HEK293 (cell line): ENCODE measurements at regions not wholly inside any gene's neighbourhood (a gene's known extent, or its start where the extent isn't known, plus 50 kb on each side); places are given as distances from the start of the nearest gene placed in this dataset.

ENCODE experiments used
- CTCF ChIA-PET: fragments of 350-600 bp; formaldehyde crosslinking; extraction: SDS; loops from one replicate; lab custom pipeline; 2021; ENCODE audit warnings: antibody characterized with exemption; lab: Yijun Ruan, JAX
- POLR2A ChIA-PET: fragments of 300-600 bp; formaldehyde crosslinking; extraction: SDS; loops from one replicate; lab custom pipeline; 2020; ENCODE audit warnings: antibody characterized with exemption, inconsistent platforms; lab: Yijun Ruan, JAX
- H3K27ac ChIP-seq: fragments of 200-500 bp; sonication (Bioruptor generic); 2 replicates; pipeline ENCODE4 v1.5.1; 2014; ENCODE audit warnings: low read depth, low read length, control low read depth, inconsistent platforms; ENCODE audit errors: extremely low read depth
- H3K36me3 ChIP-seq, 2 experiments: fragments of 200-500 bp in 1 of 2; sonication (Bioruptor generic) in 1 of 2; 1 replicate in 1 of 2; 2 replicates in 1 of 2; pipeline ENCODE4 v1.5.1; 2014 to 2017; ENCODE audit warnings: inconsistent platforms in 2 of 2, low read length in 2 of 2; ENCODE audit not compliant: control insufficient read depth in 2 of 2, insufficient read depth in 1 of 2
- H3K4me1 ChIP-seq: fragments of 200-500 bp; sonication (Bioruptor generic); 2 replicates; pipeline ENCODE4 v1.5.1; 2014; ENCODE audit warnings: mild to moderate bottlenecking, low read length, inconsistent platforms; ENCODE audit not compliant: control insufficient read depth, insufficient read depth
- H3K4me3 ChIP-seq: 2 replicates; pipeline ENCODE4 v1.5.1; 2011; ENCODE audit warnings: low read depth, mild to moderate bottlenecking, control low read depth, low read length, moderate library complexity
- H3K9me3 ChIP-seq: fragments of 200-500 bp; sonication (Bioruptor generic); 2 replicates; pipeline ENCODE4 v1.5.1; 2014; ENCODE audit warnings: low read depth, low read length, inconsistent platforms; ENCODE audit not compliant: control insufficient read depth, insufficient read depth
- FEZF1 ChIP-seq: fragments of 450-650 bp; formaldehyde crosslinking; IDR thresholded peaks from 2 replicates; pipeline ENCODE4 v1.5.1; 2016; ENCODE audit warnings: missing biosample characterization, missing genetic modification characterization
- REPIN1 ChIP-seq: fragments of 450-650 bp; formaldehyde crosslinking; IDR thresholded peaks from 2 replicates; pipeline ENCODE4 v1.5.1; 2017; ENCODE audit warnings: missing biosample characterization, missing genetic modification characterization, low read depth
- SCRT1 ChIP-seq: fragments of 450-650 bp; formaldehyde crosslinking; IDR thresholded peaks from 2 replicates; pipeline ENCODE4 v1.5.1; 2016; ENCODE audit warnings: missing biosample characterization, missing genetic modification characterization, borderline replicate concordance
- SP3 ChIP-seq: fragments of 450-650 bp; formaldehyde crosslinking; IDR thresholded peaks from 2 replicates; pipeline ENCODE4 v1.5.1; 2016; ENCODE audit warnings: missing biosample characterization, missing genetic modification characterization
- TCF7L2 ChIP-seq: IDR thresholded peaks from 2 replicates; pipeline ENCODE4 v1.6.1; 2011; ENCODE audit warnings: low read depth, mild to moderate bottlenecking, inconsistent platforms, low read length, moderate library complexity, borderline replicate concordance
- ZBTB17 ChIP-seq: fragments of 450-650 bp; formaldehyde crosslinking; IDR thresholded peaks from 2 replicates; pipeline ENCODE4 v1.5.1; 2016; ENCODE audit warnings: missing biosample characterization, missing genetic modification characterization
- ZBTB21 ChIP-seq: fragments of 450-650 bp; formaldehyde crosslinking; IDR thresholded peaks from 2 replicates; pipeline ENCODE4 v1.5.1; 2017; ENCODE audit warnings: missing biosample characterization, missing genetic modification characterization
- ZBTB48 ChIP-seq: fragments of 450-650 bp; formaldehyde crosslinking; IDR thresholded peaks from 2 replicates; pipeline ENCODE4 v1.5.1; 2016; ENCODE audit warnings: missing biosample characterization, missing genetic modification characterization
- ZNF239 ChIP-seq: fragments of 450-650 bp; formaldehyde crosslinking; IDR thresholded peaks from 2 replicates; pipeline ENCODE4 v1.5.1; 2016; ENCODE audit warnings: missing biosample characterization, missing genetic modification characterization
- ZNF335 ChIP-seq: fragments of 450-650 bp; formaldehyde crosslinking; conservative IDR thresholded peaks from 2 replicates; pipeline ENCODE4 v1.5.1; 2016; ENCODE audit warnings: missing biosample characterization, missing genetic modification characterization
- ZNF341 ChIP-seq: fragments of 450-650 bp; formaldehyde crosslinking; IDR thresholded peaks from 2 replicates; pipeline ENCODE4; 2016; ENCODE audit warnings: low read depth, missing biosample characterization, missing genetic modification characterization
- ZNF350 ChIP-seq: fragments of 450-650 bp; formaldehyde crosslinking; IDR thresholded peaks from 2 replicates; pipeline ENCODE4 v1.5.0; 2017; ENCODE audit warnings: missing biosample characterization, mild to moderate bottlenecking, missing genetic modification characterization
- ZNF391 ChIP-seq: fragments of 450-650 bp; formaldehyde crosslinking; IDR thresholded peaks from 2 replicates; pipeline ENCODE4 v1.5.1; 2016; ENCODE audit warnings: low read depth, missing biosample characterization, missing genetic modification characterization, borderline replicate concordance
- ZNF416 ChIP-seq: fragments of 450-650 bp; formaldehyde crosslinking; IDR thresholded peaks from 2 replicates; pipeline ENCODE4 v1.5.1; 2016; ENCODE audit warnings: missing biosample characterization, missing genetic modification characterization
- ZNF544 ChIP-seq: fragments of 450-650 bp; formaldehyde crosslinking; IDR thresholded peaks from 2 replicates; pipeline ENCODE4 v1.5.0; 2017; ENCODE audit warnings: missing biosample characterization, missing genetic modification characterization
- ZNF560 ChIP-seq: fragments of 450-650 bp; formaldehyde crosslinking; IDR thresholded peaks from 2 replicates; pipeline ENCODE4 v1.5.1; 2017; ENCODE audit warnings: missing biosample characterization, missing genetic modification characterization, borderline replicate concordance
- ZNF610 ChIP-seq: fragments of 450-650 bp; formaldehyde crosslinking; IDR thresholded peaks from 2 replicates; pipeline ENCODE4 v1.5.1; 2016; ENCODE audit warnings: missing biosample characterization, missing genetic modification characterization, borderline replicate concordance
- ZNF621 ChIP-seq: fragments of 450-650 bp; formaldehyde crosslinking; IDR thresholded peaks from 2 replicates; pipeline ENCODE4 v1.5.1; 2017; ENCODE audit warnings: missing biosample characterization, missing genetic modification characterization
- ZNF654 ChIP-seq: fragments of 450-650 bp; formaldehyde crosslinking; IDR thresholded peaks from 2 replicates; pipeline ENCODE4 v1.5.1; 2016; ENCODE audit warnings: low read depth, missing biosample characterization, missing genetic modification characterization
- ZNF701 ChIP-seq: fragments of 450-650 bp; formaldehyde crosslinking; IDR thresholded peaks from 2 replicates; pipeline ENCODE4 v1.5.1; 2016; ENCODE audit warnings: missing biosample characterization, missing genetic modification characterization
- ZNF843 ChIP-seq: fragments of 450-650 bp; formaldehyde crosslinking; IDR thresholded peaks from 2 replicates; pipeline ENCODE4 v1.5.1; 2016; ENCODE audit warnings: missing biosample characterization, missing genetic modification characterization
- TF ChIP-seq, protein P1 (sequence below): fragments of 450-650 bp; formaldehyde crosslinking; IDR thresholded peaks from 2 replicates; pipeline ENCODE4 v1.5.1; 2016; ENCODE audit warnings: missing biosample characterization, missing genetic modification characterization
- TF ChIP-seq, protein P2 (sequence below): fragments of 450-650 bp; formaldehyde crosslinking; IDR thresholded peaks from 2 replicates; pipeline ENCODE4 v1.5.1; 2016; ENCODE audit warnings: missing biosample characterization, missing genetic modification characterization
- TF ChIP-seq, protein P3 (sequence below): fragments of 450-650 bp; formaldehyde crosslinking; IDR thresholded peaks from 2 replicates; pipeline ENCODE4 v1.5.1; 2016; ENCODE audit warnings: missing biosample characterization, missing genetic modification characterization
- TF ChIP-seq, protein P4 (sequence below): fragments of 450-650 bp; IDR thresholded peaks from 2 replicates; pipeline ENCODE4 v1.5.1; 2018; ENCODE audit warnings: missing biosample characterization, mild to moderate bottlenecking, missing genetic modification characterization
- TF ChIP-seq, protein P5 (sequence below): fragments of 450-650 bp; formaldehyde crosslinking; IDR thresholded peaks from 2 replicates; pipeline ENCODE4 v1.5.1; 2016; ENCODE audit warnings: missing biosample characterization, missing genetic modification characterization
- TF ChIP-seq, protein P6 (sequence below): fragments of 450-650 bp; formaldehyde crosslinking; IDR thresholded peaks from 2 replicates; pipeline ENCODE4 v1.5.1; 2016; ENCODE audit warnings: missing biosample characterization, missing genetic modification characterization

DNA sequence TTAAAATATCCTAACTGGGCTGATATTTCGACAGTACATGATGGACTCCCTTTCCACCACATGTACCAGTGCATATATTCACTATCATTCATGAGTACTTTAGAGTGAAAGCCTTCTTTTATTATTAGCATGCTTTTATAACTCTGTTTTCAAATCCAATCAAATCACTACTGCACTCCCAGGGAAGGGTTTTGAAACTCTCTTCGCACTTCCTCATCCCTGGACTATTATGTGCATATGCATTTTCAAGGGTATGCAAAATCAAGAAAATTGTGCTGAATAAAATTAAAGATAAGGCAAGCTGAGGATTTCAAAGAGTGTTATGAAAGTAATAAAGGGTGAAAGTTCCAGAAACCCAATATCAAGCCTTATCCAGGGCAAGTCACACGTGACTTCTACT, 411.4 kb upstream of the PDZRN3 start:
- Histone ChIP-seq H3K4me3 (no peak overlapping the region), H3K4me1 (no peaks in the 10 kb centered on the region), H3K36me3 (no peaks in the 10 kb centered on the region), H3K27ac (no peak overlapping the region), H3K9me3 (no peaks in the 10 kb centered on the region)
- ChIA-PET CTCF (no interaction called here), POLR2A (no interaction called here)
- TF ChIP-seq TCF7L2 (no peak), ZNF239 (tag by site-specific recombination) (no peak), ZNF560 (tag by site-specific recombination) (no peak), REPIN1 (no peak), ZBTB17 (tag by site-specific recombination) (no peak), ZNF544 (no peak), ZNF341 (no peak), ZNF610 (tag by site-specific recombination) (no peak)
- TF ChIP-seq, protein P1, sequence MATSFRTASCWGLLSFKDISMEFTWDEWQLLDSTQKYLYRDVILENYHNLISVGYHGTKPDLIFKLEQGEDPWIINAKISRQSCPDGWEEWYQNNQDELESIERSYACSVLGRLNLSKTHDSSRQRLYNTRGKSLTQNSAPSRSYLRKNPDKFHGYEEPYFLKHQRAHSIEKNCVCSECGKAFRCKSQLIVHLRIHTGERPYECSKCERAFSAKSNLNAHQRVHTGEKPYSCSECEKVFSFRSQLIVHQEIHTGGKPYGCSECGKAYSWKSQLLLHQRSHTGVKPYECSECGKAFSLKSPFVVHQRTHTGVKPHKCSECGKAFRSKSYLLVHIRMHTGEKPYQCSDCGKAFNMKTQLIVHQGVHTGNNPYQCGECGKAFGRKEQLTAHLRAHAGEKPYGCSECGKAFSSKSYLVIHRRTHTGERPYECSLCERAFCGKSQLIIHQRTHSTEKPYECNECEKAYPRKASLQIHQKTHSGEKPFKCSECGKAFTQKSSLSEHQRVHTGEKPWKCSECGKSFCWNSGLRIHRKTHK, result no peak
- TF ChIP-seq, all 188 proteins: peak for 0

DNA sequence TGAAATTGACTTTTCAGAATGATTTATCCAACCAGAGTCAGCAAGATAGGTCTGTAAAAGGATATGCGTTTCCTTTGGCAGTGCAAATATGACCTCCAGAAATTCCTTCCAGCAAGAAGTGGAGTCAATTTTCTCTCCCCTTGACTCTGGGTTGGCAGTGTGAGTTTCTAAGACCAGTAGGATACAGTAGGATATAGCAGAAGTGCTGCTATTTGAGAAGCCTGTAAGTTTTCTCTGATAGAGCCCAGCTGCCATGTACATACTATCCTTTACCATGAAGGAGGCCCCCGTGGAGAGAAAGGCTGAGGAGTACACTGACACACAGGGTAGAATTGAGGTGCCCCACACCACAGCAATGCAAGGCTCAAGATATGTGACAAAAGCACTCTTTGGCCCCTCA, 409.1 kb upstream of the PDZRN3 start:
- ChIA-PET POLR2A (no interaction called here), CTCF (no interaction called here)
- no peaks in the 10 kb centered on the region for H3K4me1 ChIP-seq
- H3K27ac ChIP-seq, result no peak overlapping the region
- H3K36me3 ChIP-seq, result no peaks in the 10 kb centered on the region
- TF ChIP-seq ZNF391 (tag by site-specific recombination) (no peak), ZNF621 (tag by site-specific recombination) (no peak), ZNF335 (tag by site-specific recombination) (no peak), ZBTB48 (tag by site-specific recombination) (no peak), SCRT1 (no peak), FEZF1 (no peak)
- TF ChIP-seq, protein P2, sequence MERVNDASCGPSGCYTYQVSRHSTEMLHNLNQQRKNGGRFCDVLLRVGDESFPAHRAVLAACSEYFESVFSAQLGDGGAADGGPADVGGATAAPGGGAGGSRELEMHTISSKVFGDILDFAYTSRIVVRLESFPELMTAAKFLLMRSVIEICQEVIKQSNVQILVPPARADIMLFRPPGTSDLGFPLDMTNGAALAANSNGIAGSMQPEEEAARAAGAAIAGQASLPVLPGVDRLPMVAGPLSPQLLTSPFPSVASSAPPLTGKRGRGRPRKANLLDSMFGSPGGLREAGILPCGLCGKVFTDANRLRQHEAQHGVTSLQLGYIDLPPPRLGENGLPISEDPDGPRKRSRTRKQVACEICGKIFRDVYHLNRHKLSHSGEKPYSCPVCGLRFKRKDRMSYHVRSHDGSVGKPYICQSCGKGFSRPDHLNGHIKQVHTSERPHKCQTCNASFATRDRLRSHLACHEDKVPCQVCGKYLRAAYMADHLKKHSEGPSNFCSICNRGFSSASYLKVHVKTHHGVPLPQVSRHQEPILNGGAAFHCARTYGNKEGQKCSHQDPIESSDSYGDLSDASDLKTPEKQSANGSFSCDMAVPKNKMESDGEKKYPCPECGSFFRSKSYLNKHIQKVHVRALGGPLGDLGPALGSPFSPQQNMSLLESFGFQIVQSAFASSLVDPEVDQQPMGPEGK (tag by site-specific recombination), result no peak
- TF ChIP-seq, all 188 proteins: peak for 0
- Histone ChIP-seq H3K4me3 (no peak overlapping the region), H3K9me3 (no peaks in the 10 kb centered on the region)

DNA sequence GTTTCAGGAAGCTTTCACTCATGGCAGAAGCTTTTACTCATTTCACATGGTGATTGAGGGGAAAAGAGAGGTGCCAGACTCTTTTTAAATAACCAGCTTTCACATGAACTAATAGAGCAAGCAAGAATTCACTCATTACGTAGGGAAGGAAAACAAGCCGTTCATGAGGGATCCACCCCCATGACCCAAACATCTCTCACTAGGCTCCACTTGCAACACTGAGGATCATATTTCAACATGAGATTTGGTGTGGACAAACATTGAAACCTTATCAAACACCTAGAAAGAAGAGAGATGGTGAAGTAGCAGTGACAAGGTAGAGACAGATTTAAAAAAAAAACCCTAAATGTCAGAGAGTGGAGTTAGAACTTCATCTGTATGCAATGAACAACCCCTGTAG, 408.6 kb upstream of the PDZRN3 start:
- Histone ChIP-seq H3K4me3 (no peak overlapping the region), H3K27ac (no peak overlapping the region), H3K36me3 (no peaks in the 10 kb centered on the region), H3K9me3 (no peaks in the 10 kb centered on the region), H3K4me1 (no peaks in the 10 kb centered on the region)
- ChIA-PET CTCF (no interaction called here), POLR2A (no interaction called here)
- TF ChIP-seq ZNF350 (tag by site-specific recombination) (no peak), ZNF843 (no peak), ZNF416 (tag by site-specific recombination) (no peak), ZBTB21 (tag by site-specific recombination) (no peak), SP3 (no peak), ZNF654 (tag by site-specific recombination) (no peak), ZNF701 (tag by site-specific recombination) (no peak)
- TF ChIP-seq, protein P3, sequence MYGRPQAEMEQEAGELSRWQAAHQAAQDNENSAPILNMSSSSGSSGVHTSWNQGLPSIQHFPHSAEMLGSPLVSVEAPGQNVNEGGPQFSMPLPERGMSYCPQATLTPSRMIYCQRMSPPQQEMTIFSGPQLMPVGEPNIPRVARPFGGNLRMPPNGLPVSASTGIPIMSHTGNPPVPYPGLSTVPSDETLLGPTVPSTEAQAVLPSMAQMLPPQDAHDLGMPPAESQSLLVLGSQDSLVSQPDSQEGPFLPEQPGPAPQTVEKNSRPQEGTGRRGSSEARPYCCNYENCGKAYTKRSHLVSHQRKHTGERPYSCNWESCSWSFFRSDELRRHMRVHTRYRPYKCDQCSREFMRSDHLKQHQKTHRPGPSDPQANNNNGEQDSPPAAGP (tag by site-specific recombination), result no peak
- TF ChIP-seq, protein P4, sequence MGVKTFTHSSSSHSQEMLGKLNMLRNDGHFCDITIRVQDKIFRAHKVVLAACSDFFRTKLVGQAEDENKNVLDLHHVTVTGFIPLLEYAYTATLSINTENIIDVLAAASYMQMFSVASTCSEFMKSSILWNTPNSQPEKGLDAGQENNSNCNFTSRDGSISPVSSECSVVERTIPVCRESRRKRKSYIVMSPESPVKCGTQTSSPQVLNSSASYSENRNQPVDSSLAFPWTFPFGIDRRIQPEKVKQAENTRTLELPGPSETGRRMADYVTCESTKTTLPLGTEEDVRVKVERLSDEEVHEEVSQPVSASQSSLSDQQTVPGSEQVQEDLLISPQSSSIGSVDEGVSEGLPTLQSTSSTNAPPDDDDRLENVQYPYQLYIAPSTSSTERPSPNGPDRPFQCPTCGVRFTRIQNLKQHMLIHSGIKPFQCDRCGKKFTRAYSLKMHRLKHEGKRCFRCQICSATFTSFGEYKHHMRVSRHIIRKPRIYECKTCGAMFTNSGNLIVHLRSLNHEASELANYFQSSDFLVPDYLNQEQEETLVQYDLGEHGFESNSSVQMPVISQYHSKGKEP (tag by site-specific recombination), result no peak
- TF ChIP-seq, protein P5, sequence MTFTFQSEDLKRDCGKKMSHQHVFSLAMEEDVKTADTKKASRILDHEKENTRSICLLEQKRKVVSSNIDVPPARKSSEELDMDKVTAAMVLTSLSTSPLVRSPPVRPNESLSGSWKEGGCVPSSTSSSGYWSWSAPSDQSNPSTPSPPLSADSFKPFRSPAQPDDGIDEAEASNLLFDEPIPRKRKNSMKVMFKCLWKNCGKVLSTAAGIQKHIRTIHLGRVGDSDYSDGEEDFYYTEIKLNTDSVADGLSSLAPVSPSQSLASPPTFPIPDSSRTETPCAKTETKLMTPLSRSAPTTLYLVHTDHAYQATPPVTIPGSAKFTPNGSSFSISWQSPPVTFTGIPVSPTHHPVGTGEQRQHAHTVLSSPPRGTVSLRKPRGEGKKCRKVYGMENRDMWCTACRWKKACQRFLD (tag by site-specific recombination), result no peak
- TF ChIP-seq, protein P6, sequence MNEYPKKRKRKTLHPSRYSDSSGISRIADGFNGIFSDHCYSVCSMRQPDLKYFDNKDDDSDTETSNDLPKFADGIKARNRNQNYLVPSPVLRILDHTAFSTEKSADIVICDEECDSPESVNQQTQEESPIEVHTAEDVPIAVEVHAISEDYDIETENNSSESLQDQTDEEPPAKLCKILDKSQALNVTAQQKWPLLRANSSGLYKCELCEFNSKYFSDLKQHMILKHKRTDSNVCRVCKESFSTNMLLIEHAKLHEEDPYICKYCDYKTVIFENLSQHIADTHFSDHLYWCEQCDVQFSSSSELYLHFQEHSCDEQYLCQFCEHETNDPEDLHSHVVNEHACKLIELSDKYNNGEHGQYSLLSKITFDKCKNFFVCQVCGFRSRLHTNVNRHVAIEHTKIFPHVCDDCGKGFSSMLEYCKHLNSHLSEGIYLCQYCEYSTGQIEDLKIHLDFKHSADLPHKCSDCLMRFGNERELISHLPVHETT (tag by site-specific recombination), result no peak
